B cell (primary cell): ENCODE measurements at regions not wholly inside any gene's neighbourhood (a gene's known extent, or its start where the extent isn't known, plus 50 kb on each side); places are given as distances from the start of the nearest gene placed in this dataset.

Source experiments
- ATAC-seq: fragments of 200-7000 bp; cut with Tn5 transposase; one replicate; pipeline ENCODE4 v1.10.0; 2021; ENCODE audit warnings: low read depth, mild to moderate bottlenecking, moderate number of reproducible peaks, moderate library complexity
- CTCF ChIA-PET: fragments of 350-600 bp; sonication (Branson Sonifier 250); formaldehyde crosslinking; loops from one replicate; lab custom pipeline; 2021; ENCODE audit warnings: antibody characterized with exemption, inconsistent platforms; lab: Charles Lee
- POLR2A ChIA-PET: fragments of 350-600 bp; sonication (Branson Sonifier 250); formaldehyde crosslinking; loops from one replicate; lab custom pipeline; 2021; ENCODE audit warnings: antibody characterized with exemption; lab: Charles Lee
- DNase-seq: peaks from one replicate; pipeline ENCODE4 v3.0.0; 2013
- H2AFZ ChIP-seq: 2 replicates; pipeline ENCODE4 v1.6.1; 2012; ENCODE audit warnings: mild to moderate bottlenecking, low read depth, low read length; ENCODE audit not compliant: insufficient read depth, poor library complexity, severe bottlenecking
- H3K27ac ChIP-seq, 2 donors: 1 replicate in 1 of 2; 2 replicates in 1 of 2; pipeline ENCODE4 v1.5.1; 2012 to 2013; ENCODE audit warnings: low read length in 2 of 2, mild to moderate bottlenecking in 2 of 2, moderate library complexity in 1 of 2
- H3K27me3 ChIP-seq, 4 experiments: fragments of 200-600 bp in 1 of 4; sonication (generic) in 1 of 4; replicated peaks in 1 of 4; 1 replicate in 2 of 4; 2 replicates in 2 of 4; pipeline versions ENCODE4 v1.6.1 to v1.7.0; 2013 to 2016; ENCODE audit warnings: low read length in 3 of 4, mild to moderate bottlenecking in 2 of 4, mixed read lengths in 1 of 4, moderate library complexity in 1 of 4; ENCODE audit not compliant: insufficient read depth in 4 of 4, control insufficient read depth in 3 of 4; ENCODE audit errors: control extremely low read depth in 1 of 4
- H3K36me3 ChIP-seq, 2 experiments: replicated peaks in 1 of 2; 1 replicate in 1 of 2; 2 replicates in 1 of 2; pipeline versions ENCODE4 v1.6.1 to v1.7.1; 2013; ENCODE audit warnings: low read length in 1 of 2; ENCODE audit not compliant: insufficient read depth in 2 of 2, control insufficient read depth in 1 of 2; ENCODE audit errors: control extremely low read depth in 1 of 2, extremely low read depth in 1 of 2
- H3K4me1 ChIP-seq, 2 donors: fragments of 200-600 bp in 1 of 2; sonication (generic) in 1 of 2; 1 replicate in 1 of 2; 2 replicates in 1 of 2; pipeline versions ENCODE4 v1.5.1 to v1.6.1; 2013 to 2017; ENCODE audit warnings: low read length in 2 of 2; ENCODE audit not compliant: control insufficient read depth in 2 of 2, insufficient read depth in 2 of 2
- H3K4me2 ChIP-seq: replicated peaks from 2 replicates; pipeline ENCODE3; 2012; ENCODE audit warnings: mild to moderate bottlenecking, low read depth, low read length; ENCODE audit not compliant: poor library complexity, severe bottlenecking
- H3K4me3 ChIP-seq, 5 experiments: fragments of 200-600 bp in 1 of 5; sonication (generic) in 1 of 5; 1 replicate in 3 of 5; 2 replicates in 2 of 5; pipeline versions ENCODE4 v1.5.1 to v1.7.0; 2011 to 2016; ENCODE audit warnings: low read length in 4 of 5, mild to moderate bottlenecking in 4 of 5, low read depth in 2 of 5, control low read depth in 1 of 5, moderate library complexity in 1 of 5; ENCODE audit not compliant: insufficient read depth in 1 of 5; ENCODE audit errors: control extremely low read depth in 1 of 5, extremely low read depth in 1 of 5
- H3K79me2 ChIP-seq: fragments of 200-600 bp; sonication (generic); one replicate; pipeline ENCODE4 v1.6.0; 2016; ENCODE audit warnings: low read length; ENCODE audit not compliant: control insufficient read depth, insufficient read depth
- H3K9ac ChIP-seq: fragments of 200-600 bp; sonication (generic); 2 replicates; pipeline ENCODE4 v1.6.1; 2017; ENCODE audit warnings: mild to moderate bottlenecking, low read length, moderate library complexity
- H3K9me3 ChIP-seq, 3 donors: one replicate each; pipeline versions ENCODE4 v1.6.1 to v1.7.1; 2013; ENCODE audit warnings: low read length in 2 of 3; ENCODE audit not compliant: control insufficient read depth in 2 of 3, insufficient read depth in 1 of 3; ENCODE audit errors: control extremely low read depth in 1 of 3
- H4K20me1 ChIP-seq: 2 replicates; pipeline ENCODE4 v1.6.0; 2012; ENCODE audit warnings: mild to moderate bottlenecking, low read length; ENCODE audit not compliant: insufficient read depth, control insufficient read depth, poor library complexity, severe bottlenecking
- H3K27ac Mint-ChIP-seq: one replicate; pipeline ENCODE4 v1.8.0; 2021; ENCODE audit warnings: mixed read lengths
- H3K27me3 Mint-ChIP-seq: one replicate; pipeline ENCODE4 v1.8.0; 2021; ENCODE audit warnings: mixed read lengths
- H3K4me1 Mint-ChIP-seq: one replicate; pipeline ENCODE4 v1.8.0; 2021; ENCODE audit warnings: mixed read lengths
- H3K4me3 Mint-ChIP-seq: one replicate; pipeline ENCODE4 v1.8.0; 2021; ENCODE audit warnings: mixed read lengths
- H3K9me3 Mint-ChIP-seq: one replicate; pipeline ENCODE4 v1.8.0; 2022; ENCODE audit warnings: mixed read lengths; ENCODE audit not compliant: insufficient read depth
- EZH2 ChIP-seq: IDR thresholded peaks from 2 replicates; pipeline ENCODE4 v1.6.1; 2012; ENCODE audit warnings: borderline replicate concordance, low read depth, mild to moderate bottlenecking, moderate library complexity, low read length; ENCODE audit not compliant: insufficient read depth, poor library complexity, severe bottlenecking
- WGBS: methylation state at CpG from one replicate; pipeline ENCODE4 v1.1.5; 2013; ENCODE audit warnings: missing lambda C conversion rate; ENCODE audit not compliant: insufficient coverage; 5-methylcytosine and 5-hydroxymethylcytosine counted together
- intact Hi-C: fragments of 100-400 bp; cut with micrococcal nuclease; formaldehyde crosslinking; loops from one replicate; pipeline ENCODE4 v1.10.0; 2022
- TF ChIP-seq, protein P1 (sequence below): fragments of 200-600 bp; IDR thresholded peaks from one replicate; pipeline ENCODE4 v1.8.0; 2022; ENCODE audit warnings: antibody characterized with exemption, mild to moderate bottlenecking

DNA sequence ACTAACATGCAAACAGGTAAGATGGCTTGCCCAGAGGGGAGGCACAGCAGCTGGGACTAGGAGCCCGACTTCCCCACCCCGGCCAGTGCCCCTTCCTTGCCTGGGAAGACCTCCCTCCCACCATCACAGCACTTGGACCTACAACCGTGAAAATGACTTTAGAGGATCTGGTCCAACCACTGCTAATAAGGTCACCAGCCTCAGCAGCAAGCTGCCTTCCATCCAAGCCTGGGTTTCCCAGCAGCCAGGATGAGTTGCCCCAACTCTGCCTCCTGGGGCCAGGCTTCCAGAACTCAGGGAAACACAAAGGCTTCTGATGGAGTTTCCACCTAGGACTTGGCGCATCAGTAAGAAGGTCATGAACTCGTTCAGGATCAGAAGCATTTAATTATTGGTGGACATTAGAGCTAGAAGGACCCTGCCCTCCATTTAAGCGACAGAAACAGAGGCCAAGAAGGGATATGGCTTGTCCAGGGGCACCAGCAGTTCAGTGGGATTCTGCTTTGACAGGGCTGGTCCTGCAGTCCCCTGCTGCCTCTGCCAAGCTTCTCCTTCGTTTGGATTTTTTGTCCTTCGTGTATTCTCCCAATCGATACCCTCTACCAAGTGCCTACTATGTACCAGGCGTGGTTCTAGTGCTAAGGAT lies 403.0 kb upstream of the ID2 start:
- no peak overlapping the region for H3K9ac ChIP-seq
- ATAC-seq: no peak
- no peaks in the 10 kb centered on the region for H3K9me3 ChIP-seq
- H3K4me1 Mint-ChIP-seq: no peaks in the 10 kb centered on the region
- no peaks in the 10 kb centered on the region for H3K79me2 ChIP-seq
- WGBS: 87% methylated on average over 9 of the region's 10 CpGs
- TF ChIP-seq, protein P1, sequence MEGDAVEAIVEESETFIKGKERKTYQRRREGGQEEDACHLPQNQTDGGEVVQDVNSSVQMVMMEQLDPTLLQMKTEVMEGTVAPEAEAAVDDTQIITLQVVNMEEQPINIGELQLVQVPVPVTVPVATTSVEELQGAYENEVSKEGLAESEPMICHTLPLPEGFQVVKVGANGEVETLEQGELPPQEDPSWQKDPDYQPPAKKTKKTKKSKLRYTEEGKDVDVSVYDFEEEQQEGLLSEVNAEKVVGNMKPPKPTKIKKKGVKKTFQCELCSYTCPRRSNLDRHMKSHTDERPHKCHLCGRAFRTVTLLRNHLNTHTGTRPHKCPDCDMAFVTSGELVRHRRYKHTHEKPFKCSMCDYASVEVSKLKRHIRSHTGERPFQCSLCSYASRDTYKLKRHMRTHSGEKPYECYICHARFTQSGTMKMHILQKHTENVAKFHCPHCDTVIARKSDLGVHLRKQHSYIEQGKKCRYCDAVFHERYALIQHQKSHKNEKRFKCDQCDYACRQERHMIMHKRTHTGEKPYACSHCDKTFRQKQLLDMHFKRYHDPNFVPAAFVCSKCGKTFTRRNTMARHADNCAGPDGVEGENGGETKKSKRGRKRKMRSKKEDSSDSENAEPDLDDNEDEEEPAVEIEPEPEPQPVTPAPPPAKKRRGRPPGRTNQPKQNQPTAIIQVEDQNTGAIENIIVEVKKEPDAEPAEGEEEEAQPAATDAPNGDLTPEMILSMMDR: no peak
- TF ChIP-seq EZH2: no peak
- H3K27me3 Mint-ChIP-seq: peaks cover 44% of the 10 kb centered on the region
- no peak overlapping the region for H3K4me2 ChIP-seq
- ChIA-PET POLR2A (no interaction called here), CTCF (no interaction called here)
- no peak overlapping the region for H2AFZ ChIP-seq
- no peak overlapping the region for H3K4me3 ChIP-seq
- H3K27ac Mint-ChIP-seq: no peak overlapping the region
- no peaks in the 10 kb centered on the region for H3K4me1 ChIP-seq
- no peaks in the 10 kb centered on the region for H3K9me3 Mint-ChIP-seq
- no peak overlapping the region for H3K27ac ChIP-seq
- no peaks in the 10 kb centered on the region for H4K20me1 ChIP-seq
- intact Hi-C loops: no loop called here
- no peak for DNase-seq
- H3K27me3 ChIP-seq: peaks cover 0 to 11% (median 4%) of the 10 kb centered on the region in 4 experiments
- no peak overlapping the region for H3K4me3 Mint-ChIP-seq
- no peaks in the 10 kb centered on the region for H3K36me3 ChIP-seq

DNA sequence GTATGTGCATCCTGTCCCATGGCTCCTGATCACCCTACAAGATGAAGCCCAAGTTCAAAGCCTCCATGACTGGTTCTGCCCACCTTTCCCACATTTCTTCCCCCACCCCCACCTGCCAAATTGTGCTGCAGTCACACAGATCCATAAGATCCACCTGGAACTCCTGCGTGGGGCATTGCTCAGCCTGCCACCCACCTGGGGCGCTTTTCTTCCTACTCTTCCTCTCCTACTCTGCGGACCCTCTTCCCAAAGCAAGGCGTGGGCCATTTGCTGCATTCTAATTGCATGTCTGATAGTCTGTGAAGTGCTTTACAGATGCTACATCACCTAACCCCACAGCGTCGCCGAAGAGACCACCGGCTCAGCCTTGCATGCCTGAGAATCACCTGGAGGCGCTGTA lies 402.4 kb upstream of the ID2 start:
- intact Hi-C loops: no loop called here
- DNase-seq: no peak
- H3K4me1 Mint-ChIP-seq: no peaks in the 10 kb centered on the region
- no peak overlapping the region for H3K4me2 ChIP-seq
- no peak overlapping the region for H3K27ac Mint-ChIP-seq
- H3K4me3 Mint-ChIP-seq: no peak overlapping the region
- POLR2A ChIA-PET: no interaction called here
- H4K20me1 ChIP-seq: no peaks in the 10 kb centered on the region
- no peak overlapping the region for H3K9ac ChIP-seq
- H3K27ac ChIP-seq: no peak overlapping the region
- H3K4me1 ChIP-seq: no peaks in the 10 kb centered on the region
- CTCF ChIA-PET: no interaction called here
- whole genome bisulfite sequencing: 100% methylated on average over 2 of the region's 9 CpGs
- H3K4me3 ChIP-seq: no peak overlapping the region
- no peaks in the 10 kb centered on the region for H3K36me3 ChIP-seq
- H3K79me2 ChIP-seq: no peaks in the 10 kb centered on the region
- no peak for TF ChIP-seq EZH2
- TF ChIP-seq, protein P1: no peak
- H3K27me3 ChIP-seq: peaks cover 0 to 11% (median 4%) of the 10 kb centered on the region in 4 experiments
- no peak for ATAC-seq
- H2AFZ ChIP-seq: no peak overlapping the region
- H3K9me3 ChIP-seq: no peaks in the 10 kb centered on the region
- H3K27me3 Mint-ChIP-seq: peaks cover 49% of the 10 kb centered on the region
- no peaks in the 10 kb centered on the region for H3K9me3 Mint-ChIP-seq
